HL-60 (cell line): ENCODE measurements at regions not wholly inside any gene's neighbourhood (a gene's known extent, or its start where the extent isn't known, plus 50 kb on each side); places are given as distances from the start of the nearest gene placed in this dataset.

Experiments
- GABPA ChIP-seq: IDR thresholded peaks from 2 replicates; pipeline ENCODE4 v1.6.1; 2012; ENCODE audit warnings: low read depth
- TF ChIP-seq, protein P1 (sequence below): IDR thresholded peaks from one replicate; pipeline ENCODE4 v1.5.1; 2011; ENCODE audit warnings: low read length, control low read depth, inconsistent platforms; ENCODE audit not compliant: insufficient read depth
- TF ChIP-seq, protein P2 (sequence below): IDR thresholded peaks from 2 replicates; pipeline ENCODE4 v1.6.1; 2012; ENCODE audit warnings: low read depth; ENCODE audit not compliant: insufficient replicate concordance

DNA sequence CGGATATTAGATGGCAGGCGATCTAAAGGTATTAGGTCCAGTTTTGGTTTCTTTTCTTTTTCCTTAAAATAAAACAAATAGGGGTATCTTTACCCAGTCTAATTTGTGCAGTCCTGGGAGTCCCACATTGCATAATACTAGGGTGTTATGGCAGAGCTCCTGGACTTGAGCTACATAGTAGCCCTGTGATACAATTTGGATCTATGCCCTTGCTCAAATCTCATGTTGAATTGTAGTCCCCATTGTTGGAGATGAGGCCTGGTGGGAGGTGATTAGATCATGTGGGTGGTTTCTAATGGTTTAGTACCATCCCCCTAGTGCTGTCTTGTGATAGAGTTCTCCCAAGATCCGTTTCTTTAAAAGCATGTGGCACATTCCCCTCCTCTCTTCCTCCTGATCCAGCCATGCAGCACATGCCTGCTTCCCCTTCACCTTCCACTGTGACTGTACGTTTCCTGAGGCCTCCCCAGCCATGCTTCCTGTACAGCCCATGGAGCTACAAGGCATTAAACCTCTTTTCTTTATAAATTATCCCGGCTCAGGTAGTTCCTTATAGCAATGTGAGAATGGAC is 141.9 kb downstream of the RPS24 start:
- TF ChIP-seq, protein P1, sequence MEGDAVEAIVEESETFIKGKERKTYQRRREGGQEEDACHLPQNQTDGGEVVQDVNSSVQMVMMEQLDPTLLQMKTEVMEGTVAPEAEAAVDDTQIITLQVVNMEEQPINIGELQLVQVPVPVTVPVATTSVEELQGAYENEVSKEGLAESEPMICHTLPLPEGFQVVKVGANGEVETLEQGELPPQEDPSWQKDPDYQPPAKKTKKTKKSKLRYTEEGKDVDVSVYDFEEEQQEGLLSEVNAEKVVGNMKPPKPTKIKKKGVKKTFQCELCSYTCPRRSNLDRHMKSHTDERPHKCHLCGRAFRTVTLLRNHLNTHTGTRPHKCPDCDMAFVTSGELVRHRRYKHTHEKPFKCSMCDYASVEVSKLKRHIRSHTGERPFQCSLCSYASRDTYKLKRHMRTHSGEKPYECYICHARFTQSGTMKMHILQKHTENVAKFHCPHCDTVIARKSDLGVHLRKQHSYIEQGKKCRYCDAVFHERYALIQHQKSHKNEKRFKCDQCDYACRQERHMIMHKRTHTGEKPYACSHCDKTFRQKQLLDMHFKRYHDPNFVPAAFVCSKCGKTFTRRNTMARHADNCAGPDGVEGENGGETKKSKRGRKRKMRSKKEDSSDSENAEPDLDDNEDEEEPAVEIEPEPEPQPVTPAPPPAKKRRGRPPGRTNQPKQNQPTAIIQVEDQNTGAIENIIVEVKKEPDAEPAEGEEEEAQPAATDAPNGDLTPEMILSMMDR: no peak
- TF ChIP-seq, protein P2, sequence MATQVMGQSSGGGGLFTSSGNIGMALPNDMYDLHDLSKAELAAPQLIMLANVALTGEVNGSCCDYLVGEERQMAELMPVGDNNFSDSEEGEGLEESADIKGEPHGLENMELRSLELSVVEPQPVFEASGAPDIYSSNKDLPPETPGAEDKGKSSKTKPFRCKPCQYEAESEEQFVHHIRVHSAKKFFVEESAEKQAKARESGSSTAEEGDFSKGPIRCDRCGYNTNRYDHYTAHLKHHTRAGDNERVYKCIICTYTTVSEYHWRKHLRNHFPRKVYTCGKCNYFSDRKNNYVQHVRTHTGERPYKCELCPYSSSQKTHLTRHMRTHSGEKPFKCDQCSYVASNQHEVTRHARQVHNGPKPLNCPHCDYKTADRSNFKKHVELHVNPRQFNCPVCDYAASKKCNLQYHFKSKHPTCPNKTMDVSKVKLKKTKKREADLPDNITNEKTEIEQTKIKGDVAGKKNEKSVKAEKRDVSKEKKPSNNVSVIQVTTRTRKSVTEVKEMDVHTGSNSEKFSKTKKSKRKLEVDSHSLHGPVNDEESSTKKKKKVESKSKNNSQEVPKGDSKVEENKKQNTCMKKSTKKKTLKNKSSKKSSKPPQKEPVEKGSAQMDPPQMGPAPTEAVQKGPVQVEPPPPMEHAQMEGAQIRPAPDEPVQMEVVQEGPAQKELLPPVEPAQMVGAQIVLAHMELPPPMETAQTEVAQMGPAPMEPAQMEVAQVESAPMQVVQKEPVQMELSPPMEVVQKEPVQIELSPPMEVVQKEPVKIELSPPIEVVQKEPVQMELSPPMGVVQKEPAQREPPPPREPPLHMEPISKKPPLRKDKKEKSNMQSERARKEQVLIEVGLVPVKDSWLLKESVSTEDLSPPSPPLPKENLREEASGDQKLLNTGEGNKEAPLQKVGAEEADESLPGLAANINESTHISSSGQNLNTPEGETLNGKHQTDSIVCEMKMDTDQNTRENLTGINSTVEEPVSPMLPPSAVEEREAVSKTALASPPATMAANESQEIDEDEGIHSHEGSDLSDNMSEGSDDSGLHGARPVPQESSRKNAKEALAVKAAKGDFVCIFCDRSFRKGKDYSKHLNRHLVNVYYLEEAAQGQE: no peak
- no peak for TF ChIP-seq GABPA
